Fibroblast of lung (primary cell): ENCODE measurements at regions not wholly inside any gene's neighbourhood (a gene's known extent, or its start where the extent isn't known, plus 50 kb on each side); places are given as distances from the start of the nearest gene placed in this dataset.

Experiments
- EZH2 ChIP-seq: IDR thresholded peaks from 2 replicates; pipeline ENCODE4 v1.5.1; 2012; ENCODE audit warnings: low read length, control low read depth, mild to moderate bottlenecking; ENCODE audit errors: missing control alignments
- TF ChIP-seq, protein P1 (sequence below), 2 donors: IDR thresholded peaks in 1 of 2; conservative IDR thresholded peaks in 1 of 2; 1 replicate in 1 of 2; 2 replicates in 1 of 2; pipeline ENCODE4 v1.5.1; 2011 to 2012; ENCODE audit warnings: low read length in 2 of 2, control low read depth in 1 of 2, inconsistent platforms in 1 of 2, low read depth in 1 of 2, mild to moderate bottlenecking in 1 of 2

DNA sequence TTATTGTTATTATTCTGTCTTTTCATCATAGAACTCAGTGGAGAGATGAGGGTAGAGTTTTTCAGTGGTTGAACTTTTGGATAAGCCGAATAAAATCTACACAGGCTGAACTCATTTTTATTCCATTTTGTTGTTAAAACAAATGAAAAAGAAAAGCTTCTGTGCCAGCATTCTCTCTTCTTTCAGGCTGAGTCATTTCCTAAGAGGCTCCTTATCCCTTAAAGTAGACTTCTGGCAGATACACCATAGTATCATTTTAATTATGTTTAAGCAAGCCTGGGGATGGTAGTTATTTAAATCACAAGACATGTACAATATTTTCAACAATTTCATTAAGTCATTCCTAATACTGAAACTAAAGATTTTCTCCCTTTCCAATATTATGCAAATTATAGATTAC lies 1364.0 kb upstream of the NRXN1 start:
- TF ChIP-seq, protein P1, sequence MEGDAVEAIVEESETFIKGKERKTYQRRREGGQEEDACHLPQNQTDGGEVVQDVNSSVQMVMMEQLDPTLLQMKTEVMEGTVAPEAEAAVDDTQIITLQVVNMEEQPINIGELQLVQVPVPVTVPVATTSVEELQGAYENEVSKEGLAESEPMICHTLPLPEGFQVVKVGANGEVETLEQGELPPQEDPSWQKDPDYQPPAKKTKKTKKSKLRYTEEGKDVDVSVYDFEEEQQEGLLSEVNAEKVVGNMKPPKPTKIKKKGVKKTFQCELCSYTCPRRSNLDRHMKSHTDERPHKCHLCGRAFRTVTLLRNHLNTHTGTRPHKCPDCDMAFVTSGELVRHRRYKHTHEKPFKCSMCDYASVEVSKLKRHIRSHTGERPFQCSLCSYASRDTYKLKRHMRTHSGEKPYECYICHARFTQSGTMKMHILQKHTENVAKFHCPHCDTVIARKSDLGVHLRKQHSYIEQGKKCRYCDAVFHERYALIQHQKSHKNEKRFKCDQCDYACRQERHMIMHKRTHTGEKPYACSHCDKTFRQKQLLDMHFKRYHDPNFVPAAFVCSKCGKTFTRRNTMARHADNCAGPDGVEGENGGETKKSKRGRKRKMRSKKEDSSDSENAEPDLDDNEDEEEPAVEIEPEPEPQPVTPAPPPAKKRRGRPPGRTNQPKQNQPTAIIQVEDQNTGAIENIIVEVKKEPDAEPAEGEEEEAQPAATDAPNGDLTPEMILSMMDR (conservative IDR thresholded peaks at IDR 0.05 in 1 of 2, IDR thresholded peaks at IDR 0.05 in 1 of 2; ENCODE audit: low read depth in 1 of 2, low read length in 2 of 2), result no peak
- TF ChIP-seq EZH2, result no peak
